Fibroblast of the aortic adventitia (primary cell): ENCODE measurements at regions not wholly inside any gene's neighbourhood (a gene's known extent, or its start where the extent isn't known, plus 50 kb on each side); places are given as distances from the start of the nearest gene placed in this dataset. TPM values are rescaled to one million over a fixed set of nuclear protein-coding genes. Genes with fewer than 3 reads are reported as not detected.

Experiments used
- DNase-seq: peaks from one replicate; pipeline ENCODE4 v3.0.0-alpha.2; 2010; ENCODE audit warnings: low read depth
- H3K4me3 ChIP-seq: 2 replicates; pipeline ENCODE4 v1.5.1; 2011; ENCODE audit warnings: low read depth, mild to moderate bottlenecking, control low read depth, low read length, moderate library complexity
- small RNA-seq: library from RNA; depleted of rRNA; stranded (forward); fragments of <200 nt; gene quantifications from one replicate; pipeline ENCODE3, GENCODE V24; 2012
- TF ChIP-seq, protein P1 (sequence below): IDR thresholded peaks from 2 replicates; pipeline ENCODE4 v1.5.1; 2011; ENCODE audit warnings: mild to moderate bottlenecking, low read length, control low read depth, inconsistent platforms; ENCODE audit not compliant: insufficient read depth

DNA sequence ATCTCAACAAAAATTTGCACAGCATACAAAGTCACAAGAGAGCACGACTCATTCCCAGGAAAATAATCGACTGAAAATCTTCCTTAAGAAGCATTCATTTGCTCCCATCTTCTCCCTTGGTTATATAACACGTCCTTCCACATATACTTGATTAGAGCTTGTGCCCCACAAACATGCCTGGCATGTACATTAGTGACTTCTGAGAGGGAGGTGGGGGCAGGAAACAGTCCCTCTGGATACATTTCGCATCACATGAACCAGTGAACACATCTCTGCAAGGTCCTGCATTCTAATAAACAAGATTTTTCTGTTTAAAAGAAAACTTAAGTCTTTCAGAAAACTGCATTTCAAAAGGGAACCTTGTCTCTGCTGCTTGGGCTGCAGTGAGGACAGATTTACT, 54.1 kb upstream of the IGLL5 start:
- H3K4me3 ChIP-seq: no peak overlapping the region
- TF ChIP-seq, protein P1, sequence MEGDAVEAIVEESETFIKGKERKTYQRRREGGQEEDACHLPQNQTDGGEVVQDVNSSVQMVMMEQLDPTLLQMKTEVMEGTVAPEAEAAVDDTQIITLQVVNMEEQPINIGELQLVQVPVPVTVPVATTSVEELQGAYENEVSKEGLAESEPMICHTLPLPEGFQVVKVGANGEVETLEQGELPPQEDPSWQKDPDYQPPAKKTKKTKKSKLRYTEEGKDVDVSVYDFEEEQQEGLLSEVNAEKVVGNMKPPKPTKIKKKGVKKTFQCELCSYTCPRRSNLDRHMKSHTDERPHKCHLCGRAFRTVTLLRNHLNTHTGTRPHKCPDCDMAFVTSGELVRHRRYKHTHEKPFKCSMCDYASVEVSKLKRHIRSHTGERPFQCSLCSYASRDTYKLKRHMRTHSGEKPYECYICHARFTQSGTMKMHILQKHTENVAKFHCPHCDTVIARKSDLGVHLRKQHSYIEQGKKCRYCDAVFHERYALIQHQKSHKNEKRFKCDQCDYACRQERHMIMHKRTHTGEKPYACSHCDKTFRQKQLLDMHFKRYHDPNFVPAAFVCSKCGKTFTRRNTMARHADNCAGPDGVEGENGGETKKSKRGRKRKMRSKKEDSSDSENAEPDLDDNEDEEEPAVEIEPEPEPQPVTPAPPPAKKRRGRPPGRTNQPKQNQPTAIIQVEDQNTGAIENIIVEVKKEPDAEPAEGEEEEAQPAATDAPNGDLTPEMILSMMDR: no peak
- DNase-seq: no peak

DNA sequence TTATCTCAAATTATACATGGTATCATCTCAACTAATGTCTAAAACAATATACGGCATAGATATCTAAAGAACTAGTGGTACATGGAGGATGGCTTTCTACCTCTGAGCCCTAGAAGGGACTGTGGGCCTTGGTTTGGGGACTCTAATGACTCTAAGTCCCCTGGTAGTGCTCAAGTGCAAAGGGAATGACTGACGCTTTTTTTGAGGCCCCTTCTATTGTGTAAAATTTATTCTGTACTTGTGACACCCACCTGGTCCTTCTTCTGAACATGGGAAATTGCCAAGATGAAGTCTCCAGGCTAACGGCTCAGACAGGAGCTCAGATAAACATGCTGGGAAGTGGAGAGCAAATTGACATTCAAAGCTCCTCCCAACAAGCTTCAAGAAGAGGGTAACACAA, 53.4 kb upstream of the IGLL5 start:
- TF ChIP-seq, protein P1: no peak

DNA sequence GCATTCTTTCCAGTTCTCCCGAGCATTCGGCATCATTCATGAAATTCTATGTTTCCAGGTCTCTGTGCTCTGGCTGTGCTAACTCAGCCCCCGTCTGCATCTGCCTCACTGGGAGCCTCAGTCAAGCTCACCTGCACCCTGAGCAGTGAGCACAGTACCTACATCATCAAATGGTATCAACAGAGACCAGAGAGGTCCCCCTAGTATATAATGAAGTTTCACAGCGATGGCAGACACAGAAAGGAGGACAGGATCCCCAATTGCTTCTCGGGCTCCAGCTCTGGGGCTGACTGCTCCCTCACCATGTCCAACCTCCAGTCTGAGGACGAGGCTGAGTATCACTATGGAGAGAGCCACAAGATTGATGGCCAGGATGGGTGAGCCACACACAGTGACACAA, 52.8 kb upstream of the IGLL5 start:
- no peak for DNase-seq
- TF ChIP-seq, protein P1: no peak
- H3K4me3 ChIP-seq: no peak overlapping the region

More for the DNA sequence above, 53.4 kb upstream of the IGLL5 start:
- no peak for DNase-seq
- no peak overlapping the region for H3K4me3 ChIP-seq

DNA sequence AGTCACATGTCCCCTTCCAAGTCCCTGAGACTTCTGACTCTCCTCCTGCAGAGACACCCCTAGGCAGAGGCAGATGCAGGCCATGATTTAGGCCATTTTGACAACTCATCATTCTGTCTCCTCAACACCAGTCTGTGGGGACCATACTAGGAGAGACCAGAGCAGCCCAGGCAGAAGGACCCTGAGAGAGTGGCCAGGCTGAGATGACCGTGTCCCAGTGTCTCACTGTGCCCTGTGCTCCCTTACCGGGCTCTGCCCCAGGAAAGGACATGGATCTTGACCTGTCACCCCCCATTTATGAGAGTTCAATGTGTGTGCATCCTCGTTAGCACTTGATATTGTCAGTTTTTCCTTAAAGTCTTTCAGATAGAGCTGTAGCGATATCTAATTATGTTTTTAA, 52.4 kb upstream of the IGLL5 start:
- no peak for DNase-seq
- no peak overlapping the region for H3K4me3 ChIP-seq
- TF ChIP-seq, protein P1: no peak

DNA sequence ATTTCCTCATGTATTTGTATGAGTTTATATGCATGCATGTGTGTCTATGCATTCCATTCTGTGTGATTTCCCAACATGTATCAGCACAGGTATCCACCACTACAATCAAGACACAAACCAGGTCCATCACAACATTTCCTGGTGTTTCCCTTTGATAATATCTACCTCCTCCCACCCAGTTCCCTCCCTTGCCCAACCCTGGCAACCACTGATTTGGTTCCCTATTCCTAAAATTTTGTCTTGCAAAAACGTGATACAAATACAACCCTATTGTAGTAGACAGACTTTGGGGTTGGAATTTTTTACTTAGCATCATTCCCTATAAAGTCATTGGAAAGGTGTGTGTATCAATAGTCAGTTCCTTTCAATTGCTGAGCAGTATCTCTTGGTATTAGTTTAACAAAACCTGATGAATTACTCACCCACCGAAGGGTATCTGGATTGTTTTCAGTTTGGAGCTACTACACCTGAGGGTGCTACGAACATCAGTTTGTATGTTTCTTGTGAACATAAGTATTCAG, 51.8 kb upstream of the IGLL5 start:
- TF ChIP-seq, protein P1: no peak
- no peak overlapping the region for H3K4me3 ChIP-seq
- no peak for DNase-seq

DNA sequence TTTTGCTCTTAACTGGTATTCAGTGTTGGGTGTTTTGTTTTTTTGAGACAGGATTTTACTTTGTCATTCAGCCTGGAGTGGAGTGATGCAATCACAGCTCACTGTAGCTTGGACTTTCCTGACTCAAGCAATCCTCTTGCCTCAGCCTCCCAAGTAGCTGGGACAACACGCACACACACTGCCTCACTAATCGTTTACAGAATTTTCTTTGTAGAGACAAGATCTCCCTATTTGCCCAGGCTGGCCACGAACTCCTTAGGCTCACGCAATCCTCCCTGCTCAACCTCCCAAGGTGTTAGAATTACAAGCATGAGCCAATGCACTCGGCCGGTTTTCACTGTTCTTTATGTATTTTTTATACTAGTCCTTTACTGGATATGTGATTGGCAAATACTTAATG, 51.0 kb upstream of the IGLL5 start:
- no peak overlapping the region for H3K4me3 ChIP-seq
- TF ChIP-seq, protein P1: no peak
- peak; percentile 15 for DNase-seq

Small RNAs in the stretch of these regions (small RNA-seq; reads per million reads assigned to genes)
- gene AC244157.1 (not detected), gene AC245028.1 (not detected), gene AC245028.2 (not detected), gene AC245028.3 (not detected), gene IGLV3-13 (not detected), gene IGLV3-15 (not detected), gene IGLV3-17 (not detected), gene IGLVI-20 (not detected), gene IGLVVI-22-1 (not detected)
